Panc1 (cell line): ENCODE measurements at regions not wholly inside any gene's neighbourhood (a gene's known extent, or its start where the extent isn't known, plus 50 kb on each side); places are given as distances from the start of the nearest gene placed in this dataset.

ENCODE experiments used
- POLR2AphosphoS5 ChIP-seq: IDR thresholded peaks from 2 replicates; pipeline ENCODE4 v1.6.1; 2012; ENCODE audit warnings: mild to moderate bottlenecking, low read depth, low read length, moderate library complexity
- SIN3A ChIP-seq: IDR thresholded peaks from 2 replicates; pipeline ENCODE4 v1.6.1; 2012; ENCODE audit warnings: low read depth, mild to moderate bottlenecking, low read length, moderate library complexity, borderline replicate concordance; ENCODE audit not compliant: insufficient read depth
- TF ChIP-seq, protein P1 (sequence below): fragments of 450-650 bp; IDR thresholded peaks from 2 replicates; pipeline ENCODE4 v1.5.1; 2017; ENCODE audit warnings: mild to moderate bottlenecking
- TF ChIP-seq, protein P2 (sequence below), 2 experiments: IDR thresholded peaks; 2 replicates each; pipeline ENCODE4 v1.6.1; 2011 to 2012; ENCODE audit warnings: low read depth in 2 of 2, control low read depth in 1 of 2, low read length in 1 of 2, mild to moderate bottlenecking in 1 of 2, moderate library complexity in 1 of 2; ENCODE audit not compliant: insufficient read depth in 1 of 2

DNA sequence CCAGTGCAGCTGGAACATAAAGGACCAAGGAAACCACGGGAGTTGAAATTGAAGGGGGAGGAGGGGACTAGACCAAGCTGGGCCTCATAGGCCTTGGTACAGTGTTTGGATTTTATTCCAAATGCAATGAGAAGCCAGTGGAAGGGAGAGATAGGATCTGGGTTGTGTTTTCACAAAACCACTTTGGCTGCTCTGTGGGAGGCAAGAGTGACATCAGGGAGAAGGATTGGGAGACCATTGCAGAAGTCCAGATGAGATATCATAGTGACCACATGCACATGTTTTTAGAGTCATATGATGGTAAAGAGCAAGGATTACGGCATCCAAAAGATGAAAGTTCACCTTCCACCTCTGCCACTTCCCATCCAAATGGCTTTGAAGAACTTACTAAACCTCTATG lies 210.2 kb downstream of the PAX3 start:
- TF ChIP-seq, protein P1, sequence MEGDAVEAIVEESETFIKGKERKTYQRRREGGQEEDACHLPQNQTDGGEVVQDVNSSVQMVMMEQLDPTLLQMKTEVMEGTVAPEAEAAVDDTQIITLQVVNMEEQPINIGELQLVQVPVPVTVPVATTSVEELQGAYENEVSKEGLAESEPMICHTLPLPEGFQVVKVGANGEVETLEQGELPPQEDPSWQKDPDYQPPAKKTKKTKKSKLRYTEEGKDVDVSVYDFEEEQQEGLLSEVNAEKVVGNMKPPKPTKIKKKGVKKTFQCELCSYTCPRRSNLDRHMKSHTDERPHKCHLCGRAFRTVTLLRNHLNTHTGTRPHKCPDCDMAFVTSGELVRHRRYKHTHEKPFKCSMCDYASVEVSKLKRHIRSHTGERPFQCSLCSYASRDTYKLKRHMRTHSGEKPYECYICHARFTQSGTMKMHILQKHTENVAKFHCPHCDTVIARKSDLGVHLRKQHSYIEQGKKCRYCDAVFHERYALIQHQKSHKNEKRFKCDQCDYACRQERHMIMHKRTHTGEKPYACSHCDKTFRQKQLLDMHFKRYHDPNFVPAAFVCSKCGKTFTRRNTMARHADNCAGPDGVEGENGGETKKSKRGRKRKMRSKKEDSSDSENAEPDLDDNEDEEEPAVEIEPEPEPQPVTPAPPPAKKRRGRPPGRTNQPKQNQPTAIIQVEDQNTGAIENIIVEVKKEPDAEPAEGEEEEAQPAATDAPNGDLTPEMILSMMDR, result no peak
- TF ChIP-seq, protein P2, sequence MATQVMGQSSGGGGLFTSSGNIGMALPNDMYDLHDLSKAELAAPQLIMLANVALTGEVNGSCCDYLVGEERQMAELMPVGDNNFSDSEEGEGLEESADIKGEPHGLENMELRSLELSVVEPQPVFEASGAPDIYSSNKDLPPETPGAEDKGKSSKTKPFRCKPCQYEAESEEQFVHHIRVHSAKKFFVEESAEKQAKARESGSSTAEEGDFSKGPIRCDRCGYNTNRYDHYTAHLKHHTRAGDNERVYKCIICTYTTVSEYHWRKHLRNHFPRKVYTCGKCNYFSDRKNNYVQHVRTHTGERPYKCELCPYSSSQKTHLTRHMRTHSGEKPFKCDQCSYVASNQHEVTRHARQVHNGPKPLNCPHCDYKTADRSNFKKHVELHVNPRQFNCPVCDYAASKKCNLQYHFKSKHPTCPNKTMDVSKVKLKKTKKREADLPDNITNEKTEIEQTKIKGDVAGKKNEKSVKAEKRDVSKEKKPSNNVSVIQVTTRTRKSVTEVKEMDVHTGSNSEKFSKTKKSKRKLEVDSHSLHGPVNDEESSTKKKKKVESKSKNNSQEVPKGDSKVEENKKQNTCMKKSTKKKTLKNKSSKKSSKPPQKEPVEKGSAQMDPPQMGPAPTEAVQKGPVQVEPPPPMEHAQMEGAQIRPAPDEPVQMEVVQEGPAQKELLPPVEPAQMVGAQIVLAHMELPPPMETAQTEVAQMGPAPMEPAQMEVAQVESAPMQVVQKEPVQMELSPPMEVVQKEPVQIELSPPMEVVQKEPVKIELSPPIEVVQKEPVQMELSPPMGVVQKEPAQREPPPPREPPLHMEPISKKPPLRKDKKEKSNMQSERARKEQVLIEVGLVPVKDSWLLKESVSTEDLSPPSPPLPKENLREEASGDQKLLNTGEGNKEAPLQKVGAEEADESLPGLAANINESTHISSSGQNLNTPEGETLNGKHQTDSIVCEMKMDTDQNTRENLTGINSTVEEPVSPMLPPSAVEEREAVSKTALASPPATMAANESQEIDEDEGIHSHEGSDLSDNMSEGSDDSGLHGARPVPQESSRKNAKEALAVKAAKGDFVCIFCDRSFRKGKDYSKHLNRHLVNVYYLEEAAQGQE (IDR thresholded peaks at IDR 0.05; ENCODE audit: insufficient read depth in 1 of 2, low read depth in 2 of 2, low read length in 1 of 2), result no peak
- TF ChIP-seq POLR2AphosphoS5 (no peak), SIN3A (no peak)
